ENCODE measurements at regions not wholly inside any gene's neighbourhood (a gene's known extent, or its start where the extent isn't known, plus 50 kb on each side); places are given as distances from the start of the nearest gene placed in this dataset.

DNA sequence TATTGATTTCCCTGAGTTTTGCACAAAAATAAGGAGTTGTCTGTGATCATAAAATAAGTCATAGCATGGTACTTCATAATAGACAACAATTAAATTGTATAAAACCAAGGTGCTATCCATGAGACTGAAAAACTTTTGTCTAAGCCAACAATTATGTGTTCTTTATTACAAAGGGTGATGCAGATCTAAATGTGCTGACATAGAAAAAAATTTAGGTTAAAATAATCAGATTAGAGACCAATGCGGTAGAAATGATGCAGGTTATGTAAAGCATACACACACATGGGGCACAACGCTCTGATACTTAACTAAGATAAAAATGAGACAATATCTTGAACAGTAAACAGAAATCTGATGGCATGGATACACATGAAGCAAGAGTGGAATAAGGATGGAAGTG, 113.3 kb downstream of the PWWP3B start:
- TF ChIP-seq, protein P1, sequence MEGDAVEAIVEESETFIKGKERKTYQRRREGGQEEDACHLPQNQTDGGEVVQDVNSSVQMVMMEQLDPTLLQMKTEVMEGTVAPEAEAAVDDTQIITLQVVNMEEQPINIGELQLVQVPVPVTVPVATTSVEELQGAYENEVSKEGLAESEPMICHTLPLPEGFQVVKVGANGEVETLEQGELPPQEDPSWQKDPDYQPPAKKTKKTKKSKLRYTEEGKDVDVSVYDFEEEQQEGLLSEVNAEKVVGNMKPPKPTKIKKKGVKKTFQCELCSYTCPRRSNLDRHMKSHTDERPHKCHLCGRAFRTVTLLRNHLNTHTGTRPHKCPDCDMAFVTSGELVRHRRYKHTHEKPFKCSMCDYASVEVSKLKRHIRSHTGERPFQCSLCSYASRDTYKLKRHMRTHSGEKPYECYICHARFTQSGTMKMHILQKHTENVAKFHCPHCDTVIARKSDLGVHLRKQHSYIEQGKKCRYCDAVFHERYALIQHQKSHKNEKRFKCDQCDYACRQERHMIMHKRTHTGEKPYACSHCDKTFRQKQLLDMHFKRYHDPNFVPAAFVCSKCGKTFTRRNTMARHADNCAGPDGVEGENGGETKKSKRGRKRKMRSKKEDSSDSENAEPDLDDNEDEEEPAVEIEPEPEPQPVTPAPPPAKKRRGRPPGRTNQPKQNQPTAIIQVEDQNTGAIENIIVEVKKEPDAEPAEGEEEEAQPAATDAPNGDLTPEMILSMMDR (conservative IDR thresholded peaks at IDR 0.05; ENCODE audit: low read length) = no peak
- TF ChIP-seq EZH2phosphoT487 (IDR thresholded peaks at IDR 0.05; ENCODE audit: borderline replicate concordance) = no peak

Measured in Loucy (cell line).